Skin epidermis (tissue), 12 donors: ENCODE measurements at regions not wholly inside any gene's neighbourhood (a gene's known extent, or its start where the extent isn't known, plus 50 kb on each side); places are given as distances from the start of the nearest gene placed in this dataset.
"Not testable (repeated sequence)": the region's sequence is repeated elsewhere in the genome, so short reads cannot be mapped to it uniquely, and the experiment has no call there.

Experiments used
- H3K27ac ChIP-seq, 21 experiments: fragments of 200-600 bp; sonication (generic) in 11 of 21; one replicate each; pipeline ENCODE4 v1.5.0; 2020; ENCODE audit warnings: mild to moderate bottlenecking in 3 of 21, inconsistent platforms in 2 of 21, moderate library complexity in 2 of 21
- H3K4me3 ChIP-seq, 7 experiments: fragments of 200-600 bp; sonication (generic) in 2 of 7; one replicate each; pipeline ENCODE4 v1.5.0; 2020; ENCODE audit warnings: inconsistent platforms in 2 of 7, mild to moderate bottlenecking in 2 of 7, moderate library complexity in 1 of 7

GRCh38 chr5:98307811-98308210, 465.7 kb upstream of the RGMB start:
- H3K27ac ChIP-seq, result no peak overlapping the region
- H3K4me3 ChIP-seq, result no peak overlapping the region

GRCh38 chr5:98308231-98308630, 465.2 kb upstream of the RGMB start:
- H3K27ac ChIP-seq, result no peak overlapping the region
- H3K4me3 ChIP-seq, result no peak overlapping the region

GRCh38 chr5:98308960-98309359, 464.5 kb upstream of the RGMB start:
- Histone ChIP-seq H3K4me3 (no peak overlapping the region), H3K27ac (peak overlapping the region in 9 of 21 experiments; percentile 17 to 83 (median 74))

GRCh38 chr5:98309785-98310598, 463.5 kb upstream of the RGMB start:
- peak overlapping the region in 15 of 21 experiments; percentile 17 to 83 (median 55) for H3K27ac ChIP-seq
- H3K4me3 ChIP-seq, result no peak overlapping the region

- peak overlapping the region in 1 of 21 experiments; percentile 10 for H3K27ac ChIP-seq
- no peak overlapping the region for H3K4me3 ChIP-seq
These were observed 459.2 kb upstream of the RGMB start for GRCh38 chr5:98314292-98314691.

- Histone ChIP-seq H3K4me3 (no peak overlapping the region), H3K27ac (no peak overlapping the region)
These were observed 455.1 kb upstream of the RGMB start for GRCh38 chr5:98318386-98318785.

- Histone ChIP-seq H3K27ac (no peak overlapping the region), H3K4me3 (no peak overlapping the region)
These were observed 454.0 kb upstream of the RGMB start for GRCh38 chr5:98319299-98320011.

- H3K4me3 ChIP-seq, result no peak overlapping the region
- H3K27ac ChIP-seq, result no peak overlapping the region
These were observed 453.1 kb upstream of the RGMB start for GRCh38 chr5:98320343-98320742.

- no peak overlapping the region for H3K4me3 ChIP-seq
- no peak overlapping the region for H3K27ac ChIP-seq
These were observed 452.1 kb upstream of the RGMB start for GRCh38 chr5:98321361-98321760.

GRCh38 chr5:98325187-98325586, 448.3 kb upstream of the RGMB start:
- H3K27ac ChIP-seq, H3K4me3 ChIP-seq: not testable (repeated sequence)

- Histone ChIP-seq H3K4me3 (no peak overlapping the region), H3K27ac (no peak overlapping the region)
These were observed 445.4 kb upstream of the RGMB start for GRCh38 chr5:98328015-98328414.

GRCh38 chr5:98330871-98331270, 442.6 kb upstream of the RGMB start:
- Histone ChIP-seq H3K27ac (no peak overlapping the region), H3K4me3 (no peak overlapping the region)

- Histone ChIP-seq H3K27ac (no peak overlapping the region), H3K4me3 (no peak overlapping the region)
These were observed 439.5 kb upstream of the RGMB start for GRCh38 chr5:98333921-98334320.

- Histone ChIP-seq H3K4me3 (no peak overlapping the region), H3K27ac (no peak overlapping the region)
These were observed 438.5 kb upstream of the RGMB start for GRCh38 chr5:98334946-98335345.

- Histone ChIP-seq H3K27ac (no peak overlapping the region), H3K4me3 (no peak overlapping the region)
These were observed 434.2 kb upstream of the RGMB start for GRCh38 chr5:98339141-98339848.

- Histone ChIP-seq H3K27ac (peak overlapping the region in 7 of 21 experiments; percentile 18 to 75 (median 38)), H3K4me3 (no peak overlapping the region)
These were observed 432.1 kb upstream of the RGMB start for GRCh38 chr5:98341038-98342032.

- H3K4me3 ChIP-seq, result not testable (repeated sequence)
These were observed 430.4 kb upstream of the RGMB start for GRCh38 chr5:98342958-98343660.

GRCh38 chr5:98349251-98349989, 424.0 kb upstream of the RGMB start:
- no peak overlapping the region for H3K4me3 ChIP-seq
- no peak overlapping the region for H3K27ac ChIP-seq

More at GRCh38 chr5:98342958-98343660, 430.4 kb upstream of the RGMB start:
- H3K27ac ChIP-seq, result peak overlapping the region in 1 of 21 experiments; percentile 75
